Coronary artery (tissue), 2 donors: ENCODE measurements at regions not wholly inside any gene's neighbourhood (a gene's known extent, or its start where the extent isn't known, plus 50 kb on each side); places are given as distances from the start of the nearest gene placed in this dataset.

Experiments used
- DNase-seq: peaks from one replicate; pipeline ENCODE4 v3.0.0-alpha.2; 2017; ENCODE audit warnings: low spot score
- H3K27ac ChIP-seq, 2 donors: fragments of 200-600 bp; sonication (generic); one replicate each; pipeline ENCODE4 v1.5.1; 2016 to 2019
- H3K4me3 ChIP-seq: fragments of 200-600 bp; sonication (generic); 2 replicates; pipeline ENCODE4 v1.5.1; 2016; ENCODE audit warnings: mild to moderate bottlenecking, moderate library complexity
- TF ChIP-seq, protein P1 (sequence below): fragments of 200-600 bp; sonication (generic); IDR thresholded peaks from one replicate; pipeline ENCODE4 v1.5.1; 2019; ENCODE audit warnings: antibody characterized with exemption

DNA sequence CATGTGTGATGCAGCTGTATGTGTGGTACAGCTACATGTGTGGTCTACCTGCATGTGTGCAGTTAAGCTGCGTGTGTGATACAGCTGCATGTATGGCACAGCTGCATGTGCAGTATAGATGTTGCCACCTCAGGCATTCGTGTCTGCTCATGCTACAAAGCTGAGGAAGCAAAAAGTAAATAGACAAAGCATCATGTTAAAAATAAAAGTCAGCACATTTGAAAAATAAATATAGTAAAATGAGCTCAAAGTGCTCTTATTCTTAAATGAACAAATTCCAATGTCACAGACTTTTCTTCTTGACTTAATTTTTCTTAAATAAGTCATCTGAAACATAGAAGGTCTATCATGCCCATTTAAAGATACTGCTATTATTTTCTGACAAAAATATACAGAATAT lies 519.3 kb upstream of the SOX11 start:
- DNase-seq, result no peak
- H3K4me3 ChIP-seq, result no peak overlapping the region
- H3K27ac ChIP-seq, result no peak overlapping the region
- TF ChIP-seq, protein P1, sequence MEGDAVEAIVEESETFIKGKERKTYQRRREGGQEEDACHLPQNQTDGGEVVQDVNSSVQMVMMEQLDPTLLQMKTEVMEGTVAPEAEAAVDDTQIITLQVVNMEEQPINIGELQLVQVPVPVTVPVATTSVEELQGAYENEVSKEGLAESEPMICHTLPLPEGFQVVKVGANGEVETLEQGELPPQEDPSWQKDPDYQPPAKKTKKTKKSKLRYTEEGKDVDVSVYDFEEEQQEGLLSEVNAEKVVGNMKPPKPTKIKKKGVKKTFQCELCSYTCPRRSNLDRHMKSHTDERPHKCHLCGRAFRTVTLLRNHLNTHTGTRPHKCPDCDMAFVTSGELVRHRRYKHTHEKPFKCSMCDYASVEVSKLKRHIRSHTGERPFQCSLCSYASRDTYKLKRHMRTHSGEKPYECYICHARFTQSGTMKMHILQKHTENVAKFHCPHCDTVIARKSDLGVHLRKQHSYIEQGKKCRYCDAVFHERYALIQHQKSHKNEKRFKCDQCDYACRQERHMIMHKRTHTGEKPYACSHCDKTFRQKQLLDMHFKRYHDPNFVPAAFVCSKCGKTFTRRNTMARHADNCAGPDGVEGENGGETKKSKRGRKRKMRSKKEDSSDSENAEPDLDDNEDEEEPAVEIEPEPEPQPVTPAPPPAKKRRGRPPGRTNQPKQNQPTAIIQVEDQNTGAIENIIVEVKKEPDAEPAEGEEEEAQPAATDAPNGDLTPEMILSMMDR, result no peak

DNA sequence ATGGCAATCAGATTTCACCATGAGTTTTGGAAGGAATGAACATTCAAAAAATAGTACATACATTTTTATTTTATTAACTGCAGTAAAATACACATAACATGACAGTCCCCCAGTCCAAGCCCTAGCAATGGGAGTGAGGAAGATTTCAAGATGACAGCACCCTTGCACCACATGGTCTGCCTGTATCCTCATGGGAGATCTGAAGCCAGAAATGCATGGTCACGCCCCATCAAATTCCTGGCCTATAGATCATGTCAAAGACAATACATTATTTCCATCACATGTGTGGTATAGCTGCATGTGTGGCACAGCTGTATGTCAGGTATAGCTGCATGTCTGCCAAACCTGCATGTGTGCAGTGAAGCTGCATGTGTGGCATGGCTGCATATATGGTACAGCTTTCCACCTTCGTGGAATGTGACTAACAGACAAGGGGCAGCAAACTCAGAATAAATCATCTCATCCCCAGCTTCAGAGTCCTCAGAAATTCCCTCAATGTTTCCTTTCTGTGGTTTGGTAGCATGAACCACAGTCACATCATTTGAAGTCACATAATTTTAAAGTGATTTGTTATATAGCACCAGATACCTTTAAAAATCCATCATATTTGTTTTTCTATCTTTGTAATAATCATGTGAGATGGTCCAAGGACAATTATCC lies 518.2 kb upstream of the SOX11 start:
- Histone ChIP-seq H3K4me3 (no peak overlapping the region), H3K27ac (no peak overlapping the region)
- no peak for DNase-seq
- TF ChIP-seq, protein P1, result no peak

DNA sequence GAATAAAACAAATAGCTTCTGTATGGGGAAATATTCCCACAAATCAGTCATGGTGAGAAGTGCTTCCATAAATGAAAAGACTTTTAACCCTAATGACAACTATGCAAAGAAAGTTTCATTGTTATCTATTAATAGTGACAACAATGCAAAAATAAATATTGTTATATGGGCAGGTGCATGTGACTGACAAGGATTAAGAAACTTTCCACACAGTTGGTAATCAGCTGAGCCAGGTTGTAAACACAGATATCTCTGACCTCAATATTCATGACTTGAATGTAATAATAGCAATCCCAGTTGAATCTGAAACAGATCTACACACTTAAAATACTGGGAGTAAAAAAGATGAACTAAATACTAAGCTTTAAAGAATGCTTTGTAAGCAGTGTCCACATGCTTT lies 517.0 kb upstream of the SOX11 start:
- no peak overlapping the region for H3K27ac ChIP-seq
- no peak for DNase-seq
- H3K4me3 ChIP-seq, result no peak overlapping the region
- TF ChIP-seq, protein P1, result no peak

DNA sequence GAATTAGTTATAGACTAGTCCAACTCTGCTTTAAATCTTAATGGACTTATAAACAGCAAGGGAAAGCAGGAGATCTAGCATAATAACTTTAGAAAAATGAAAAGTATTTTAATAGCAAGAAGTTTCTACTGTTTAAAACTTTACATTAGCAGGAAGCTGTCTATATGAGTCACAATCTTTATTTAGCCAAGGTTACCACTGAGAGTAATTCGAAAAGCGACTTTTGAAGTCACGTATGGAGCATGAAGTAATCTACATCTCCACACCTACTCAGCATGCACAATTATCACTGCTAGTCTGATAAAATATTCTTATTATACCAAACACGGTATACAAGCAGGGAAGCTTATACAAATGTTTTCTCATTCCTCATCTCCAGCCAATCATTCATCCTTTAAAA lies 515.4 kb upstream of the SOX11 start:
- Histone ChIP-seq H3K27ac (no peak overlapping the region), H3K4me3 (no peak overlapping the region)
- DNase-seq, result no peak
- TF ChIP-seq, protein P1, result no peak

DNA sequence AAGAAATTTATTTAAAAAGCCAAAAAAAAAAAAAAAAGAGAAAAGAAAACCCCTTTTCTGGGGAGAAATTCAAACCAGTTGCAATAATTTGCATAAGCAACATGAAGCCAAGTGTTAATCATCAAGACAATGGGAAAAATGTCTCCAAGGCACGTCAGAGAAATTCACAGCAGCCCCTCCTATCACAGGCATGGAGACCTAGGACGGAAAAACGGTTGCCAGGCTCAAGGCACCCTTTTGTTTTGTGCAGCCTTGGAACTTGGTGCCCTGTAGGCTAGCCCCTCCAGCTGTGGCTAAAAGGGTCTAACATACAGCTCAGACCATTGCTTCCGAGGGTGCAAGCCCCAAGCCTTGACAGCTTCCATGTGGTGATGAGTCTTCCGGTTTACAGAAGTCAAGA lies 509.2 kb upstream of the SOX11 start:
- no peak for DNase-seq

DNA sequence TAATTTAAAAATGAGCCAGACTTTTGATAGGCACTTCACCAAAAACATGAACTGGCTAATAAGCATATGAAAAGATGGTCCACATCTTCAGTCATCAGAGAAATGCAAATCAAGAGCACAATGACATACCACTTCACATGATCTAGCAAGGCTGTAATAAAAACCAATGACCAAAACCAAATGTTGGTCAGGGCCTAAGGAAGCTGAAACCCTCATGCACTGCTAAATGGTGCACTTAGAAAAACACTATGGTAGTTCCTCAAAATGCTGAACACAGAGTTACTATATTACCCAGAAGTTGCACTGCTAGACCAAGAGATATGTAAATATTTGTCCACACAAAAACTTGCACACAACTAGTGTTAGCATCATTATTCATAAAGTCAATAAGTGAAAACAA lies 504.9 kb upstream of the SOX11 start:
- DNase-seq, result no peak
- Histone ChIP-seq H3K27ac (no peak overlapping the region), H3K4me3 (no peak overlapping the region)
- TF ChIP-seq, protein P1, result no peak

More for the DNA sequence above, 509.2 kb upstream of the SOX11 start:
- no peak overlapping the region for H3K4me3 ChIP-seq
- H3K27ac ChIP-seq, result no peak overlapping the region
- TF ChIP-seq, protein P1, result no peak

DNA sequence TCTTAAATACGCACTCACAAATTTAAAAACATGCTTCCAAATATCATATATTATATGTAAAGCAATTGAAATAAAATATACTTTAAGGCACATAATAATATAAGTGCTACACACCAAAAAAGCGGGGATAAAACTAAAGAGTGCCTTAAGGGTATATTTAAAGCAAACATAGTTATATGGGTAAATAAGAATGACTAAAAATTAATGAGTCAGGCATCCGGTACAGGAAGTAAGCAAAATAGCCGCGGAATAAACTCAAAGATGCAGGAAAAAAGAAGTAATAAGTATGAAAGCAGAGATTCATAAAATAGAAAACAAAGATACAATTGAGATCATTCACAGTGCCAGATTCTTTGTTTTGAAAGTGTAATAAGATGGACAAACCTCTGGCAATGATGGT lies 503.5 kb upstream of the SOX11 start:
- TF ChIP-seq, protein P1, result no peak
- DNase-seq, result no peak
- Histone ChIP-seq H3K27ac (no peak overlapping the region), H3K4me3 (no peak overlapping the region)
